ENCODE measurements at regions not wholly inside any gene's neighbourhood (a gene's known extent, or its start where the extent isn't known, plus 50 kb on each side); places are given as distances from the start of the nearest gene placed in this dataset.

DNA sequence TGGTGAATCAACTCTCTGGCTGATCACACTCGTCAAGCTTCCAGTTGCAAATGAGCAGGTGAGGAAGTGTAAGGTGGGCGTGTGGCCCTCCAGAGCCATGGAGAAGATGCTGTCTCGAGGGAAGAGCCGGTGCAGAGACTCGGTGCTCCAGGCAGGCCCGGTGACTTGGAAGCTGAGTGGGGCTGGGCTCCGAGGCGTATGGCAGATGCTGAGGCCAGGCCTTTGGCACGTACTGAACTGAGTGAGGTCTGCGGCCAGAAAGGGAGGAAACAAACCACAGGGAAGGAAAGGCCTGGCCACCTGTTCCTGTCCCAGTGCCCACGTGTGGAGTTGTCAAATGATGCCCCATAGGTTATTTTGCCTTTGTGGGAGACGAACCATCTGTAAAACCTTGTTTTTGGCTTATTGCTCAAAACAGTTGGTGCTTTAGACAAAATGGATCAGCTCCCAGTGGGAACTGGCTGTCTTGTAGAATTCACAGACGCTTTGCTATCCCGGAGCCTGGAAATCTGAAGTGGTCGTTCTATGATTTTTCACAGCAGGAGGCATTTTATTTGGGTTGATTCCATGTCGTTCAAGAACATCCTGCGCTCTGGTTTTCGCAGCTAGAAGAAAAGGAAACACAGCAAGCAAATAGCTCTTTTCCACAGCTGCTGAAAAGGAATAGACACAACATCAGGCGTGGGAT, 117.5 kb upstream of the TMEM18 start:
- H3K36me3 ChIP-seq (ENCODE audit: control insufficient read depth in 3 of 3, insufficient read depth in 3 of 3, low read length in 3 of 3) = no peaks in the 10 kb centered on the region
- no peaks in the 10 kb centered on the region for H3K4me1 ChIP-seq (ENCODE audit: control insufficient read depth in 3 of 3, insufficient read depth in 3 of 3, low read length in 3 of 3)
- H3K27ac ChIP-seq (ENCODE audit: low read depth, low read length) = no peak overlapping the region
- no peak overlapping the region for H3K4me3 ChIP-seq (ENCODE audit: low read length in 3 of 3)
- peaks cover 0 to 2% (median 0%) of the 10 kb centered on the region in 3 donors for H3K9me3 ChIP-seq (ENCODE audit: control insufficient read depth in 3 of 3, low read length in 3 of 3)
- H3K27me3 ChIP-seq (ENCODE audit: control insufficient read depth in 3 of 3, insufficient read depth in 3 of 3, low read length in 3 of 3) = peaks cover 11 to 18% (median 13%) of the 10 kb centered on the region in 3 donors
- H3K9ac ChIP-seq (ENCODE audit: low read depth in 1 of 3, low read length in 3 of 3) = no peak overlapping the region

DNA sequence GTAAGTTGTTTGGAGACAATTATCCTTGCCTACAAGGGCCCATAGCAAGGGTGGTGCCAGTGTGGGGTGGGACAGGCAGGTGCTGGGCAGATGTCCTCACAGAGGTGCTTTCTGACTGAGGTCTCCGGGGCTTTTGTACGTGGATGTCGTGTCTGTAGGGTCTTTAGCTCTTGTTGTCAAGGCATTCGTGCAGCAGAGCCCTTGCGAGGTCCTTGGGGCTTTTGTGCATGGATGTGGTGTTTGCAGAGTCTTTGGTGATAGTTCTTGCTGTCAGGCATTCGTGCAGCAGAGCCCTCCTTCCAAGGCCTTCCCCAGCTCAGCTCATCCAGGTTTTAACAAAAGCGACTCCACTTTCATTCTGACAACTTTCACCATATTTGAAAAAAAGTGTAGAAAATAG, 116.0 kb upstream of the TMEM18 start:
- Histone ChIP-seq H3K9me3 (ENCODE audit: control insufficient read depth in 3 of 3, low read length in 3 of 3) (peaks cover 0 to 2% (median 0%) of the 10 kb centered on the region in 3 donors), H3K4me3 (ENCODE audit: low read length in 3 of 3) (no peak overlapping the region), H3K27me3 (ENCODE audit: control insufficient read depth in 3 of 3, insufficient read depth in 3 of 3, low read length in 3 of 3) (peaks cover 11 to 18% (median 13%) of the 10 kb centered on the region in 3 donors), H3K36me3 (ENCODE audit: control insufficient read depth in 3 of 3, insufficient read depth in 3 of 3, low read length in 3 of 3) (no peaks in the 10 kb centered on the region), H3K9ac (ENCODE audit: low read depth in 1 of 3, low read length in 3 of 3) (no peak overlapping the region), H3K4me1 (ENCODE audit: control insufficient read depth in 3 of 3, insufficient read depth in 3 of 3, low read length in 3 of 3) (no peaks in the 10 kb centered on the region), H3K27ac (ENCODE audit: low read depth, low read length) (no peak overlapping the region)

DNA sequence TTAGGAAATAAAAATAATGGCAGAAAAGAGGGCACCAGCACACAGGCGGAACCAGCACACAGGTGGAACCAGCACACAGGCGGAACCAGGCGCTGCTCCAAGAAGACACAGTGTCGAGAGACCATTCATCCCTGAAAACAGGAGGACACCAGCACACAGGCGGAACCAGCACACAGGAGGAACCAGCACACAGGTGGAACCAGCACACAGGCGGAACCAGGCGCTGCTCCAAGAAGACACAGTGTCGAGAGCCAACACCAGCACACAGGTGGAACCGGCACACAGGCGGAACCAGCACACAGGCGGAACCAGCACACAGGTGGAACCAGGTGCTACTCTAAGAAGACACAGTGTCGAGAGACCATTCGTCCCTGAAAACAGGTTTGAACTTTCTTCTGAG, 115.5 kb upstream of the TMEM18 start:
- H3K4me3 ChIP-seq (ENCODE audit: low read length in 3 of 3) = no peak overlapping the region
- H3K27me3 ChIP-seq (ENCODE audit: control insufficient read depth in 3 of 3, insufficient read depth in 3 of 3, low read length in 3 of 3) = peaks cover 11 to 17% (median 13%) of the 10 kb centered on the region in 3 donors

GRCh38 chr2:790634-791245, 113.5 kb upstream of the TMEM18 start:
- no peak overlapping the region for H3K4me3 ChIP-seq (ENCODE audit: low read length in 3 of 3)
- H3K36me3 ChIP-seq (ENCODE audit: control insufficient read depth in 3 of 3, insufficient read depth in 3 of 3, low read length in 3 of 3) = no peaks in the 10 kb centered on the region
- peaks cover 4 to 8% (median 6%) of the 10 kb centered on the region in 3 donors for H3K27me3 ChIP-seq (ENCODE audit: control insufficient read depth in 3 of 3, insufficient read depth in 3 of 3, low read length in 3 of 3)
- H3K4me1 ChIP-seq (ENCODE audit: control insufficient read depth in 3 of 3, insufficient read depth in 3 of 3, low read length in 3 of 3) = no peaks in the 10 kb centered on the region
- H3K27ac ChIP-seq (ENCODE audit: low read depth, low read length) = no peak overlapping the region
- peaks cover 0 to 2% (median 0%) of the 10 kb centered on the region in 3 donors for H3K9me3 ChIP-seq (ENCODE audit: control insufficient read depth in 3 of 3, low read length in 3 of 3)
- H3K9ac ChIP-seq (ENCODE audit: low read depth in 1 of 3, low read length in 3 of 3) = no peak overlapping the region

More for the DNA sequence above, 115.5 kb upstream of the TMEM18 start:
- H3K27ac ChIP-seq (ENCODE audit: low read depth, low read length) = no peak overlapping the region
- peaks cover 0 to 2% (median 0%) of the 10 kb centered on the region in 3 donors for H3K9me3 ChIP-seq (ENCODE audit: control insufficient read depth in 3 of 3, low read length in 3 of 3)
- H3K4me1 ChIP-seq (ENCODE audit: control insufficient read depth in 3 of 3, insufficient read depth in 3 of 3, low read length in 3 of 3) = no peaks in the 10 kb centered on the region
- H3K9ac ChIP-seq (ENCODE audit: low read depth in 1 of 3, low read length in 3 of 3) = no peak overlapping the region
- no peaks in the 10 kb centered on the region for H3K36me3 ChIP-seq (ENCODE audit: control insufficient read depth in 3 of 3, insufficient read depth in 3 of 3, low read length in 3 of 3)

GRCh38 chr2:790081-790480, 112.9 kb upstream of the TMEM18 start:
- Histone ChIP-seq H3K36me3 (ENCODE audit: control insufficient read depth in 3 of 3, insufficient read depth in 3 of 3, low read length in 3 of 3) (no peaks in the 10 kb centered on the region), H3K4me3 (ENCODE audit: low read length in 3 of 3) (no peak overlapping the region)

GRCh38 chr2:789529-789928, 112.3 kb upstream of the TMEM18 start:
- Histone ChIP-seq H3K4me3 (ENCODE audit: low read length in 3 of 3) (no peak overlapping the region), H3K9ac (ENCODE audit: low read depth in 1 of 3, low read length in 3 of 3) (no peak overlapping the region), H3K36me3 (ENCODE audit: control insufficient read depth in 3 of 3, insufficient read depth in 3 of 3, low read length in 3 of 3) (no peaks in the 10 kb centered on the region), H3K9me3 (ENCODE audit: control insufficient read depth in 3 of 3, low read length in 3 of 3) (peaks cover 0 to 2% (median 0%) of the 10 kb centered on the region in 3 donors), H3K4me1 (ENCODE audit: control insufficient read depth in 3 of 3, insufficient read depth in 3 of 3, low read length in 3 of 3) (no peaks in the 10 kb centered on the region), H3K27me3 (ENCODE audit: control insufficient read depth in 3 of 3, insufficient read depth in 3 of 3, low read length in 3 of 3) (peaks cover 0 to 3% (median 1%) of the 10 kb centered on the region in 3 donors), H3K27ac (ENCODE audit: low read depth, low read length) (no peak overlapping the region)

More at GRCh38 chr2:790081-790480, 112.9 kb upstream of the TMEM18 start:
- Histone ChIP-seq H3K9ac (ENCODE audit: low read depth in 1 of 3, low read length in 3 of 3) (no peak overlapping the region), H3K9me3 (ENCODE audit: control insufficient read depth in 3 of 3, low read length in 3 of 3) (peaks cover 0 to 2% (median 0%) of the 10 kb centered on the region in 3 donors), H3K27me3 (ENCODE audit: control insufficient read depth in 3 of 3, insufficient read depth in 3 of 3, low read length in 3 of 3) (peaks cover under 1 to 7% (median 3%) of the 10 kb centered on the region in 3 donors), H3K27ac (ENCODE audit: low read depth, low read length) (no peak overlapping the region), H3K4me1 (ENCODE audit: control insufficient read depth in 3 of 3, insufficient read depth in 3 of 3, low read length in 3 of 3) (no peaks in the 10 kb centered on the region)

GRCh38 chr2:788227-789032, 111.2 kb upstream of the TMEM18 start:
- Histone ChIP-seq H3K4me1 (ENCODE audit: control insufficient read depth in 3 of 3, insufficient read depth in 3 of 3, low read length in 3 of 3) (no peaks in the 10 kb centered on the region), H3K36me3 (ENCODE audit: control insufficient read depth in 3 of 3, insufficient read depth in 3 of 3, low read length in 3 of 3) (no peaks in the 10 kb centered on the region), H3K9ac (ENCODE audit: low read depth in 1 of 3, low read length in 3 of 3) (no peak overlapping the region), H3K4me3 (ENCODE audit: low read length in 3 of 3) (no peak overlapping the region), H3K9me3 (ENCODE audit: control insufficient read depth in 3 of 3, low read length in 3 of 3) (peaks cover 0 to 2% (median 0%) of the 10 kb centered on the region in 3 donors), H3K27me3 (ENCODE audit: control insufficient read depth in 3 of 3, insufficient read depth in 3 of 3, low read length in 3 of 3) (no peaks in the 10 kb centered on the region), H3K27ac (ENCODE audit: low read depth, low read length) (no peak overlapping the region)

DNA sequence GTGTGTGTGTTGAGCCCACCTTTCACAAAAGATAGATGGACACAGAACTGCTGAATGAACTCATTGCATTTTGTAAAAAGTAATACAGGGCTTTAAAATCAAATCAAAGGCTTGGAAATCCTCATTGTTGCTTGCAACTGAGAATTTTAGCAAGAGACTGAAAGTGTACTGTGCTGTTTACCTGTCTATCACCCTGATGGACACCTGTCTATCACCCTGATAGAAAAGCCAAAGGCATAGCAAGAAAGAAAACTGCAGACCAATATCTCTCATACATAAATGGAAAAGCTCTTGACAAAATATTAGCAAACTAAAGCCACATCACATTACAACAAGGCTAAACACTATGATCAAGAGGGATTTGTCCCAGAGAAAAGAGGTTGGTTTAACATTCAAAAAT, 107.5 kb upstream of the TMEM18 start:
- no peaks in the 10 kb centered on the region for H3K4me1 ChIP-seq (ENCODE audit: control insufficient read depth in 3 of 3, insufficient read depth in 3 of 3, low read length in 3 of 3)
- H3K4me3 ChIP-seq (ENCODE audit: low read length in 3 of 3) = no peak overlapping the region
- H3K9ac ChIP-seq (ENCODE audit: low read depth in 1 of 3, low read length in 3 of 3) = no peak overlapping the region
- H3K27me3 ChIP-seq (ENCODE audit: control insufficient read depth in 3 of 3, insufficient read depth in 3 of 3, low read length in 3 of 3) = no peaks in the 10 kb centered on the region
- no peak overlapping the region for H3K27ac ChIP-seq (ENCODE audit: low read depth, low read length)
- no peaks in the 10 kb centered on the region for H3K9me3 ChIP-seq (ENCODE audit: control insufficient read depth in 3 of 3, low read length in 3 of 3)
- no peaks in the 10 kb centered on the region for H3K36me3 ChIP-seq (ENCODE audit: control insufficient read depth in 3 of 3, insufficient read depth in 3 of 3, low read length in 3 of 3)

DNA sequence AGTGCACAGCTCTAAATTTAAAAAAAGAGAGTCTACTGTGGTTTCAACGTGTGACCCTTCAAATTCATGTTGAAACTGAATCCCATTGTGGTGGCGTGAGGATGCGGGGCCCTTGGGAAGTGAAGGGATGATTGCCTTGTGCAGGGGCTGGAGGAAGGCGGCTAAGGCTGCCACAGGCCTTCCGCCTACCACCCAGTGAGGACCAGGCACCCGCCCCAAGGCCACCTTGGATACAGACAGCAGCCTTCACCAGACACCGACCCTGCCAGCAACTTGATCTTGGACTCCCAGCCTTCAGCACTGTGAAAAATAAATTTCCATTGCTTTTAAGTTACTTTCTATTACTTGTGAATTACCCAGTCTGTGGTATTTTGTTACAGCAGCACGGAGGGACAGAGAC, 103.4 kb upstream of the TMEM18 start:
- no peak overlapping the region for H3K27ac ChIP-seq (ENCODE audit: low read depth, low read length)
- H3K4me3 ChIP-seq (ENCODE audit: low read length in 3 of 3) = no peak overlapping the region
- peaks cover 0 to 12% (median 2%) of the 10 kb centered on the region in 3 donors for H3K27me3 ChIP-seq (ENCODE audit: control insufficient read depth in 3 of 3, insufficient read depth in 3 of 3, low read length in 3 of 3)
- H3K9me3 ChIP-seq (ENCODE audit: control insufficient read depth in 3 of 3, low read length in 3 of 3) = no peaks in the 10 kb centered on the region
- no peak overlapping the region for H3K9ac ChIP-seq (ENCODE audit: low read depth in 1 of 3, low read length in 3 of 3)
- no peaks in the 10 kb centered on the region for H3K4me1 ChIP-seq (ENCODE audit: control insufficient read depth in 3 of 3, insufficient read depth in 3 of 3, low read length in 3 of 3)
- no peaks in the 10 kb centered on the region for H3K36me3 ChIP-seq (ENCODE audit: control insufficient read depth in 3 of 3, insufficient read depth in 3 of 3, low read length in 3 of 3)

GRCh38 chr2:780002-780401, 102.8 kb upstream of the TMEM18 start:
- Histone ChIP-seq H3K4me1 (ENCODE audit: control insufficient read depth in 3 of 3, insufficient read depth in 3 of 3, low read length in 3 of 3) (no peaks in the 10 kb centered on the region), H3K36me3 (ENCODE audit: control insufficient read depth in 3 of 3, insufficient read depth in 3 of 3, low read length in 3 of 3) (no peaks in the 10 kb centered on the region), H3K9me3 (ENCODE audit: control insufficient read depth in 3 of 3, low read length in 3 of 3) (no peaks in the 10 kb centered on the region), H3K27me3 (ENCODE audit: control insufficient read depth in 3 of 3, insufficient read depth in 3 of 3, low read length in 3 of 3) (peaks cover 0 to 12% (median 2%) of the 10 kb centered on the region in 3 donors), H3K9ac (ENCODE audit: low read depth in 1 of 3, low read length in 3 of 3) (no peak overlapping the region), H3K4me3 (ENCODE audit: low read length in 3 of 3) (no peak overlapping the region), H3K27ac (ENCODE audit: low read depth, low read length) (no peak overlapping the region)
